K562 (cell line): ENCODE measurements at regions not wholly inside any gene's neighbourhood (a gene's known extent, or its start where the extent isn't known, plus 50 kb on each side); places are given as distances from the start of the nearest gene placed in this dataset.

ENCODE experiments used
- DIDO1 ChIP-seq: fragments of 450-650 bp; IDR thresholded peaks from 2 replicates; pipeline ENCODE4 v1.6.1; 2016; ENCODE audit warnings: low read depth, missing biosample characterization, missing genetic modification characterization
- HDAC3 ChIP-seq: fragments of 450-650 bp; IDR thresholded peaks from 2 replicates; pipeline ENCODE4 v1.6.1; 2018; ENCODE audit warnings: borderline replicate concordance, mild to moderate bottlenecking, moderate library complexity; ENCODE audit not compliant: partially characterized antibody
- PHB2 ChIP-seq: fragments of 450-650 bp; IDR thresholded peaks from 2 replicates; pipeline ENCODE4 v1.6.1; 2017; ENCODE audit warnings: low read depth
- ZBTB7A ChIP-seq: IDR thresholded peaks from 2 replicates; pipeline ENCODE4 v1.6.1; 2011; ENCODE audit warnings: low read depth, mild to moderate bottlenecking, low read length, moderate library complexity, borderline replicate concordance; ENCODE audit not compliant: control insufficient read depth
- ZNF561 ChIP-seq: fragments of 450-650 bp; formaldehyde crosslinking; conservative IDR thresholded peaks from 2 replicates; pipeline ENCODE4 v1.4.0; 2020; ENCODE audit warnings: mild to moderate bottlenecking, moderate library complexity
- ZNF75A ChIP-seq: fragments of 450-650 bp; formaldehyde crosslinking; IDR thresholded peaks from 2 replicates; pipeline ENCODE4 v1.4.0; 2020; ENCODE audit warnings: mild to moderate bottlenecking
- TF ChIP-seq, protein P1 (sequence below): fragments of 250-450 bp; sonication (Bioruptor Pico); IDR thresholded peaks from 2 replicates; pipeline ENCODE4 v1.8.0; 2022; ENCODE audit warnings: inconsistent platforms
- TF ChIP-seq, protein P2 (sequence below): sonication (generic); formaldehyde crosslinking; IDR thresholded peaks from 2 replicates; pipeline ENCODE4 v1.8.0; 2022; ENCODE audit warnings: mild to moderate bottlenecking, low read depth, missing genetic modification reagents
- TF ChIP-seq, protein P3 (sequence below): fragments of 250-450 bp; sonication (Bioruptor Pico); IDR thresholded peaks from 2 replicates; pipeline ENCODE4 v1.4.0; 2020; ENCODE audit warnings: borderline replicate concordance
- TF ChIP-seq, protein P4 (sequence below): fragments of 250-450 bp; sonication (Bioruptor Pico); IDR thresholded peaks from 2 replicates; pipeline ENCODE4 v1.5.0; 2021
- TF ChIP-seq, protein P5 (sequence below), 2 experiments: fragments of 450-650 bp; IDR thresholded peaks; 2 replicates each; pipeline ENCODE4 v1.6.1; 2016

DNA sequence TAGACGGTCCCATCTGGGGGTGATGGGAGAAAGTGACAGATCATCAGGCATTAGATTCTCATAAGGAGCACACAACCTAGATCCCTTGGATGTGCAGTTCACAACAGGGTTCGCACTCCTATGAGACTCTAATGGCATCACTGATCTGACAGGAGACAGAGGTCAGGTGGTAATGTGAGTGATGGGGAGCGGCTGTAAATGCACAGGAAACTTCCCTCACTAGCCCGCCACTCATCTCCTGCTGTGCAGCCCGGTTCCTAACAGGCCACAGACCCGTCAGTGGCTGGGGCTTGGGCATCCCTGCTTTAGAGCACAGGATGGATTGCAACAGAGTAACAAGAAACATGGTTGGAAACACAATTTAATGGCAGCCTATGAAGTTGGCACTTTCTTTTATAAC is 172.6 kb upstream of the VCX3A start (continued):
- TF ChIP-seq, protein P1, sequence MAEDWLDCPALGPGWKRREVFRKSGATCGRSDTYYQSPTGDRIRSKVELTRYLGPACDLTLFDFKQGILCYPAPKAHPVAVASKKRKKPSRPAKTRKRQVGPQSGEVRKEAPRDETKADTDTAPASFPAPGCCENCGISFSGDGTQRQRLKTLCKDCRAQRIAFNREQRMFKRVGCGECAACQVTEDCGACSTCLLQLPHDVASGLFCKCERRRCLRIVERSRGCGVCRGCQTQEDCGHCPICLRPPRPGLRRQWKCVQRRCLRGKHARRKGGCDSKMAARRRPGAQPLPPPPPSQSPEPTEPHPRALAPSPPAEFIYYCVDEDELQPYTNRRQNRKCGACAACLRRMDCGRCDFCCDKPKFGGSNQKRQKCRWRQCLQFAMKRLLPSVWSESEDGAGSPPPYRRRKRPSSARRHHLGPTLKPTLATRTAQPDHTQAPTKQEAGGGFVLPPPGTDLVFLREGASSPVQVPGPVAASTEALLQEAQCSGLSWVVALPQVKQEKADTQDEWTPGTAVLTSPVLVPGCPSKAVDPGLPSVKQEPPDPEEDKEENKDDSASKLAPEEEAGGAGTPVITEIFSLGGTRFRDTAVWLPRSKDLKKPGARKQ (CRISPR knock-in tag), result no peak
- TF ChIP-seq HDAC3 (no peak), ZBTB7A (no peak), DIDO1 (tag) (no peak), ZNF75A (no peak), ZNF561 (CRISPR knock-in tag) (no peak), PHB2 (no peak)
- TF ChIP-seq, protein P2, sequence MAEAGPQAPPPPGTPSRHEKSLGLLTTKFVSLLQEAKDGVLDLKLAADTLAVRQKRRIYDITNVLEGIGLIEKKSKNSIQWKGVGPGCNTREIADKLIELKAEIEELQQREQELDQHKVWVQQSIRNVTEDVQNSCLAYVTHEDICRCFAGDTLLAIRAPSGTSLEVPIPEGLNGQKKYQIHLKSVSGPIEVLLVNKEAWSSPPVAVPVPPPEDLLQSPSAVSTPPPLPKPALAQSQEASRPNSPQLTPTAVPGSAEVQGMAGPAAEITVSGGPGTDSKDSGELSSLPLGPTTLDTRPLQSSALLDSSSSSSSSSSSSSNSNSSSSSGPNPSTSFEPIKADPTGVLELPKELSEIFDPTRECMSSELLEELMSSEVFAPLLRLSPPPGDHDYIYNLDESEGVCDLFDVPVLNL (CRISPR knock-in tag), result no peak
- TF ChIP-seq, protein P3, sequence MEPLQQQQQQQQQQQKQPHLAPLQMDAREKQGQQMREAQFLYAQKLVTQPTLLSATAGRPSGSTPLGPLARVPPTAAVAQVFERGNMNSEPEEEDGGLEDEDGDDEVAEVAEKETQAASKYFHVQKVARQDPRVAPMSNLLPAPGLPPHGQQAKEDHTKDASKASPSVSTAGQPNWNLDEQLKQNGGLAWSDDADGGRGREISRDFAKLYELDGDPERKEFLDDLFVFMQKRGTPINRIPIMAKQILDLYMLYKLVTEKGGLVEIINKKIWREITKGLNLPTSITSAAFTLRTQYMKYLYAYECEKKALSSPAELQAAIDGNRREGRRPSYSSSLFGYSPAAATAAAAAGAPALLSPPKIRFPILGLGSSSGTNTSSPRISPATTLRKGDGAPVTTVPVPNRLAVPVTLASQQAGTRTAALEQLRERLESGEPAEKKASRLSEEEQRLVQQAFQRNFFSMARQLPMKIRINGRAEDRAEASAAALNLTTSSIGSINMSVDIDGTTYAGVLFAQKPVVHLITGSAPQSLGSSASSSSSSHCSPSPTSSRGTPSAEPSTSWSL, result no peak
- TF ChIP-seq, protein P4, sequence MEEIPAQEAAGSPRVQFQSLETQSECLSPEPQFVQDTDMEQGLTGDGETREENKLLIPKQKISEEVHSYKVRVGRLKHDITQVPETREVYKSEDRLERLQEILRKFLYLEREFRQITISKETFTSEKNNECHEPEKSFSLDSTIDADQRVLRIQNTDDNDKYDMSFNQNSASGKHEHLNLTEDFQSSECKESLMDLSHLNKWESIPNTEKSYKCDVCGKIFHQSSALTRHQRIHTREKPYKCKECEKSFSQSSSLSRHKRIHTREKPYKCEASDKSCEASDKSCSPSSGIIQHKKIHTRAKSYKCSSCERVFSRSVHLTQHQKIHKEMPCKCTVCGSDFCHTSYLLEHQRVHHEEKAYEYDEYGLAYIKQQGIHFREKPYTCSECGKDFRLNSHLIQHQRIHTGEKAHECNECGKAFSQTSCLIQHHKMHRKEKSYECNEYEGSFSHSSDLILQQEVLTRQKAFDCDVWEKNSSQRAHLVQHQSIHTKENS, result no peak
- TF ChIP-seq, protein P5, sequence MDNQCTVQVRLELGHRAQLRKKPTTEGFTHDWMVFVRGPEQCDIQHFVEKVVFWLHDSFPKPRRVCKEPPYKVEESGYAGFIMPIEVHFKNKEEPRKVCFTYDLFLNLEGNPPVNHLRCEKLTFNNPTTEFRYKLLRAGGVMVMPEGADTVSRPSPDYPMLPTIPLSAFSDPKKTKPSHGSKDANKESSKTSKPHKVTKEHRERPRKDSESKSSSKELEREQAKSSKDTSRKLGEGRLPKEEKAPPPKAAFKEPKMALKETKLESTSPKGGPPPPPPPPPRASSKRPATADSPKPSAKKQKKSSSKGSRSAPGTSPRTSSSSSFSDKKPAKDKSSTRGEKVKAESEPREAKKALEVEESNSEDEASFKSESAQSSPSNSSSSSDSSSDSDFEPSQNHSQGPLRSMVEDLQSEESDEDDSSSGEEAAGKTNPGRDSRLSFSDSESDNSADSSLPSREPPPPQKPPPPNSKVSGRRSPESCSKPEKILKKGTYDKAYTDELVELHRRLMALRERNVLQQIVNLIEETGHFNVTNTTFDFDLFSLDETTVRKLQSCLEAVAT (IDR thresholded peaks at IDR 0.05), result no peak
